Activated gamma-delta T cell treated with anti-CD3 and anti-CD28 coated beads, Interleukin-2, amount 50 U/mL, for 16 hours (primary cell): ENCODE measurements at regions not wholly inside any gene's neighbourhood (a gene's known extent, or its start where the extent isn't known, plus 50 kb on each side); places are given as distances from the start of the nearest gene placed in this dataset.
"Not testable (repeated sequence)": the region's sequence is repeated elsewhere in the genome, so short reads cannot be mapped to it uniquely, and the experiment has no call there.

Source experiments
- DNase-seq: peaks from one replicate; pipeline ENCODE4 v3.0.0-alpha.2; 2020; ENCODE audit warnings: low read depth

- peak; percentile 28 for DNase-seq
Measured at GRCh38 chr5:159456722-159457465, 126.6 kb upstream of the IL12B start.

- DNase-seq = no peak
Measured at GRCh38 chr5:159458217-159458711, 128.0 kb upstream of the IL12B start.

DNA sequence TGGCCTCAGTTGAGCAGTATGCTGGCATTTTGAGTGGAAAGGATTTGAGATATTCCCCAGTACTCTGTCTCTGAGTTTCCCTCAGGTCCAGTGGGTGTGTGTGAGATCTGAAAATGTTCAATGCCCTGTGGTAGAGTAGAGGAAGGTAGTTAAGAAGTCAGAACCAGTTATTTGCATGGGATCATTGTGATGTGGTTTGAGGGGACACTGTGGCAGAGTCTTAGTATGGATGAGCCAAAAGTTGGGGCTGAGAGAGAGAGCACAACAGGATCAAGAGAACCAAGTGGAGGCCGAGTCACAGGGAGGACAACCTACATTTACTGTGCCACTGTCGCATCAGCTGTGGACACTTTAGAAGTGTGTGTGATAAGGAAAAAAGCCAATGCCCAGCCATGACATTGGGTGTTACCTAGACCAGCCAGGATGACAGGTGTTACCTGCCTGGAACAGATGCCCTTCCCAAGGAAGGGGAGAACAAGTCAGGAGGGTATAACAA, 128.9 kb upstream of the IL12B start:
- DNase-seq = no peak

GRCh38 chr5:159459951-159460538, 129.8 kb upstream of the IL12B start:
- DNase-seq = no peak

- no peak for DNase-seq
Measured at GRCh38 chr5:159463590-159464321, 133.5 kb upstream of the IL12B start.

DNA sequence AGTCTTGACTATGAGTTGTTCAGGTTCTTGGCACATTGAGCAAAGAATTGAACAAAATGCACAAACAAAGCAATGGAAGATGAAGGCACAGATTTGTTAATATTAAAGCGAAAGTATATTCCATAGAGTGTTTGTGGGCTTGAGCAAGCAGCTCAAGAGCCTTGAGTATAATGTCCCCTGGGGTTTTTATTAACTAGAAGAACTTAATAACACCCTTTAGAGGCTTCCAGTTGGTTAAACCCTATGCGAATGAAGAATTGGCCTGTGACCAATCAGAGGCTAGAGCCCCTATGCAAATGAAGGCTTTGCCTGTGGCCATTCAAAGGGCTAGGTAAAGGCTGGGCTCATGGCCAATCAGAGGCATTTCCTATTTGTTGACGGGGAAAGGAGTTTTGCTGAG, 135.3 kb upstream of the IL12B start:
- no peak for DNase-seq

GRCh38 chr5:159467666-159468065, 137.4 kb upstream of the IL12B start:
- DNase-seq = no peak

- peak; percentile 24 for DNase-seq
Measured at GRCh38 chr5:159469496-159470372, 139.4 kb upstream of the IL12B start.

DNA sequence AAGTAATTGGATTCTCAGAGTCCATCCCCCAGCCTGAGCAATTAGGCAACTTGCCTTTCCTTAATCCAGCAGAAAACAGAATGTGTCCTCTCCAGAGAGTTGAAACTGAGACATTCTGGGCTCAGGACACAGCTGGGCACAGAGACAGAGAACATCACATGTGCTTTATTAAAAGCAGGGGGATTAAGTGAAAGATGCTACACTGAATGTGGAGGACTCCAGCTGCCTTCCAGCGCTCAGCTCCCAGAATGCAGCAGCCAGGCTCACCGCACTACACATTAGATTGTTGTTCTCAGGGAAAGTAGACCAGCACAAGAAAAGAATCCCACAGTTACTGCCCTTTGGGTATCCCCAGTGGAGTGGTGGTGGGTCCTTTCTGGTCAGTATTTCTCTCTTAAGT, 141.6 kb upstream of the IL12B start:
- no peak for DNase-seq

DNA sequence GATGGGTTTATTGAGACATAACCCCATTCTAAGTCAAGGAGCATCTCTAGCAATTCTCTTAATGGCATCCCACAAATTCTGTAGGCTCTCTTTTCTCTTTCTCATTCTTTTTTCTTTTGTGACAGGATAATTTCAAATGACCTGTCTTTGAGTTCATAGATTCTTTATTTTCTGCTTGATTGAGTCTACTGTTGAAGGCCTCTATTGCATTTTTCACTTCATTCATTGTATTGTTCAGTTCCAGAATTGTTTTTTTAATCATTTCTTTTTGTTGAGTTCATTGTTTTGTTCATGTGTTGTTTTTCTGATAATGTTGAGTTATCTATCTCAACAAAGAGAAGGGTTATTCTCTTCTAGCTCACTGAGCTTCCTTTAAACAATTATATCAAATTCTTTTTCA, 144.7 kb upstream of the IL12B start:
- DNase-seq = no peak

DNA sequence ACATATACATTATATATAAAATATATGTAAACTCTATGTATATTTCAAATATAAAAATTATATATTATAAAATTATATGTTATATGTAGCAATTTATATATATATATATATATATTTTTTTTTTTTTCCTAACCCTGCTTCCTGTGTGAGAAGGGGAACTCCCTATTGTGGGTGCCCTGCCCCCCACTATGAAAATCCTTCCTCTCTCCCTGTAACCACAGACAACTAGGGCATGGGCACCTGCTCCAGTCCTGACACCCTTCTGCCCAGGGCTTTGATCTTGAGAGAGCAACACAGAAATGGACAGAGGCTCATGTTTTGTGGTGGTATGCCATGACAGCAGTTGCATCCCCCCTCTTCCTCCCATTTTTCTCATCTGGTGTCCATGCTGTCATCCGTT, 148.7 kb upstream of the IL12B start:
- DNase-seq = no peak

DNA sequence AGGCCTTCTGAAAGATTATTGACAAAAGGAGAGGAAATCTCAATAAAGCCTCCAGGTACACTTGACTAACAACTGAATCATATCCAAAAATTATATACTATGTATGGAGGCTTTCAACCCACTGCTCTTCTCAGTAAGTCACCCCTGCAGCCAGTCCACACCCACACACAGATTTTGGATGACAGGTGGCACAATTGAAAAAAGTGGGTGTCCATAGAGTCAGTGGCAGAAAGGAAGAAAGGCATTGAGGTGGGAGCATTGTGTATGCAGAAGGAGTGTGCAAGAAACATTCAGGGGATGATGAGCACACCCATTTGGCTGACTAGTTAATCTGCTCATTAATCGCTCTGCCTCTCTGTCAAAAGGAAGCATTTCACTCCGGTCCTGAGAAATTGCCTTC, 150.6 kb upstream of the IL12B start:
- DNase-seq = no peak

- no peak for DNase-seq
Measured at GRCh38 chr5:159481751-159482150, 151.5 kb upstream of the IL12B start.

GRCh38 chr5:159486836-159487235, 156.5 kb upstream of the IL12B start:
- DNase-seq = no peak

DNA sequence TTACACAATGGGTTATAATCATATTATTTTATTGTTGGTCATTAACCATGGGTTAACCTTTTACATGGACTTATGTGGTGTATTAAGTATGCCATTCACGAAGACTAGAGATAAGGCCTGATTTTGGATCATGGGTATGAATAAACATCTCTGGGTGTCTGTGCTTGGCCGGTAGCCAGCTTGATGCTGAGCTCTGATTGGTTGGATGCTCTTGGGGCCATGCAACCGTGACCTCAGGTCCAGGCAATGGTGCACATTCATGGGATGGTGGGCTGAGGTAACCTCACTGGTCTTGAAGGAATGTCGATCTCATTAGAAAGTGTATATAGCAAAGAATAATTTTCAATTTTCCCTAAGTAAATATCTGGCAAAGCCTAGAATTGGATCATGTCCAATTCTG, 158.2 kb upstream of the IL12B start:
- no peak for DNase-seq

DNA sequence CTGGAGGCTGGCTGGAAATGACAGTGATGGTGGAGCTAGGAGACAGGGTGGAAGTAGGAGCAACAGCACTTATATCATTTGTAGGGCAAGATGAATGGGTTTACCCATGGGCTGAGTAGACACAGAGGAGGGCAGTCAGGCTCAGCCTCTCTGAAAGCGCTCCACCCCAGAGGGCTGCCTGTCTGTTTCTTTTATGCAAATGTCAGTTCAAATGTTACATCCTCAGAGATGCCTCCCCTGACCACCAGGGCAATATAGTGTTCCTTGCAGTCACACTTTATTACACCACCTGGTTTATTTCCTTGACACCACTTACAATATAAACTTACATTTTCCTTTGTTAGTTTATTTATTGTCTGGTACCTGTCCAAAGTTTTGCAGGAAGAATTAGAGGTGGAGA, 159.5 kb upstream of the IL12B start:
- DNase-seq = no peak

GRCh38 chr5:159490507-159490906, 160.2 kb upstream of the IL12B start:
- DNase-seq = no peak

GRCh38 chr5:159493696-159494095, 163.4 kb upstream of the IL12B start:
- no peak for DNase-seq

- DNase-seq = no peak
Measured at GRCh38 chr5:159496773-159497172, 166.5 kb upstream of the IL12B start.

DNA sequence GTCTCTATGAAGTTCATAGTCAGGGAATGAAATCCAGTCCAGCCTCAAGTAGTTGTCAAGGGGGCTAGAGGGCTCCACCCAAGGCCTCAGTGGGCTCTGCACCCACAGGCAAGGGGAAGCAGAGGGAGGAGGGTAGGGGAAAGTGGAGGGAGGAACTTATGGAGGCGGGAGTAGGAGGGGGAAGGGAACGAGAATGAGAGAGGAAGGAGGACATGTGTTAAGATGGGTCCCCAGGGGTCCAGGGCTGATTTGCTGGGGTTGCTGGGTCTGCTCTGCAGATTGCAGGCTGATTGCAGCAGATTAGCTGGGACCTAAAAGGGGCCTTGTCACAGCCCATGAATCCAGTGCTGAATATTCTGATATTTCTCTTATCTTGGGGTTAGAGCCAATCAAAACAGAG, 166.9 kb upstream of the IL12B start:
- no peak for DNase-seq

- DNase-seq = no peak
Measured at GRCh38 chr5:159498630-159499029, 168.3 kb upstream of the IL12B start.

- DNase-seq = not testable (repeated sequence)
Measured at GRCh38 chr5:159502116-159502515, 171.8 kb upstream of the IL12B start.
